ENCODE measurements at regions not wholly inside any gene's neighbourhood (a gene's known extent, or its start where the extent isn't known, plus 50 kb on each side); places are given as distances from the start of the nearest gene placed in this dataset.
"Not testable (repeated sequence)": the region's sequence is repeated elsewhere in the genome, so short reads cannot be mapped to it uniquely, and the experiment has no call there.

DNA sequence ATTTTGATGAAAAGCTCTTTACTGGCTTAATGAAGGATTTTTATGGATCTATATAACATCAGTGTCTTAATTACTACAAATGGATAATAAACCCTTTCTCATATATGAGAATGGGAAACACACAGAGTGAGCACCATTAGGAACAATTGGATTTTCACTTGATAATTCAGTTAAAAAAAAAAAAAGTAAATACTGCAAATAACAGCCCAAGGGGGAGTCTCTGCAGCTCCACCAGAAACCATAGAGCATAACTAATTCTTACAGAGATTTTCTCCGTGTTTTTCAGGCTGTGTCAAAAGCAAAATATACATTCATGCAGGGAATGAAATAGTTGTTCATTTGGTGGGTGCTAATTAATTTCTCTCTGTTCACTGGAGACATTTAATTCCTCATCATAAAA is 125.3 kb downstream of the EBLN2 start:
- no peak for DNase-seq

DNA sequence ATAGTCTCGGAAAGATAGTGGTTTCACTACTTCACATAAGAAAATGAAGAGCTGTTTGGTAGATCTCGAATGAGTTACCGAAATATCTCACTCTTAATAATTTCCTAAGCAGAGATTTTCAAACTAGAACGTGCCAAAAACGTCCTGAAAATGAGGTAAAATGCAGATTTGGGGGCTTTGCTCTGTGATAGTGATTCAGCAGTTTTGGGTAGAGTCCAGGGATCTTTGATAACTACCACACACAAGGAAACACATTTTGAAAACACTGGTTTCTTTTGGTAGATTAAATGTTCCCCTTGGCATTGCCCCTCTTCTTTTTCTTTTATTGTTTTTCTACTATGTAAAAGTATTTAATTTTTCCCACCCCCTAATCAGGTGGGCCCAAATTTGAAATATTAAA is 125.9 kb downstream of the EBLN2 start:
- no peak for DNase-seq

DNA sequence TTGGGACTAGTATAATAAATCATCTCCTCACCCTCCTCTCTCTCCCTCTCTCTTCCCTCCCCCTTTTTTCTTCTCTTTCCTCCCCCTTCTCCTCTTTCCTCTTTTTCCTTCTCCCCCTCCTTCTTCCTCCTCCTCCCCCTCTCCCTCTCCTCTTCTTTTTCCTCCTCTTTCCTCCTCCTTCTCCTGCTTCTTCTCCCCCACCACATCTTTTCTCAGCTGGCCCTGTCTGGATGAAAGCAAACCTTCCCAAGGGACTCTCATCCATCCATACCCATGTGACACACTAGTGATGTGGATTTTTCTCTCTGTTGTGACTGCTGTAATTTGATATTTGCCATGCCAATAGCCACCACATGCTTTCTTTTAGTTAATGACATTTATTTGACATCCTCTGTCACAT is 127.2 kb downstream of the EBLN2 start:
- DNase-seq = no peak

DNA sequence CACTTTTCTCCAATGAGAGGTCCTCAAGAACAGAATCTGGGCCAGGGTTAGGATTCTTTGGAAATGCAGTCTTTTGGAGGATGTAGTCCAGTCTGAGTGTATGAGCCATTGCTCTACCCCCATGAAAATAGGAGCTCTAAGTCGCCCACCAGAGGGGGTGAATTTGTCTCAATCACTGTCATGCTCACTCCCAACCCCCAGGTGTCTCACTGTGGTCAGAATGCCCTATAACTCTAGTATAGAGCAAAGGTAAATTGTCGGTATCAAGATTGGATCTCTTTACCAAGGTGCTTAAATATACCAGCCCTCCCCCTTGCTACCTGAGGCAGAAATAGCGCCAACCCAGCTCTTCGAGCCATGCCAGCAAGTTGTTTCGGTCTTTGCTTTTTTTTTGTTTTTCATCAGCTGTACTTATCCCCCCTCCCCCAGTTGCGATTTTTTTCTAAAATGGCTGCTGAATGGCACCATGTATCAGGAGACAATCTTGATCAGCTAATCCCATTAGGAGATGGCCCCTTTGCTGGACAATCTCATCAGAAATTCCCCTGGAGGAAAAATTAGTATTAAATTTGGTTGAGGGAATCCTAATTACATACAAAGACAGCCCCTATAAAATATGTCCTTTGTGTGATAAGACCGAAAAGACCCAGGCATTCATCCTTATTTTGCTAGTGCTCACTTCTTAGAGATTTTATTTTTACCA is 130.7 kb downstream of the EBLN2 start:
- no peak for DNase-seq

DNA sequence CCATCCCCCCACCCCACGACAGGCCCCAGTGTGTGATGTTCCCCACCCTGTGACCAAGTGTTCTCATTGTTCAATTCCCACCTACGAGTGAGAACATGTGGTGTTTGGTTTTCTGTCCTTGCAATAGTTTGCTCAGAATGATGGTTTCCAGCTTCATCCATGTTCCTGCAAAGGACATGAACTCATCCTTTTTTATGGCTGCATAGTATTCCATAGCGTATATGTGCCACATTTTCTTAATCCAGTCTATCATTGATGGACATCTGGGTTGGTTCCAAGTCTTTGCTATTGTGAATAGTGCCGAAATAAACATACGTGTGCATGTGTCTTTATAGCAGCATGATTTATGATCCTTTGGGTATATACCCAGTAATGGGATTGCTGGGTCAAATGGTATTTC is 132.5 kb downstream of the EBLN2 start:
- DNase-seq = not testable (repeated sequence)

DNA sequence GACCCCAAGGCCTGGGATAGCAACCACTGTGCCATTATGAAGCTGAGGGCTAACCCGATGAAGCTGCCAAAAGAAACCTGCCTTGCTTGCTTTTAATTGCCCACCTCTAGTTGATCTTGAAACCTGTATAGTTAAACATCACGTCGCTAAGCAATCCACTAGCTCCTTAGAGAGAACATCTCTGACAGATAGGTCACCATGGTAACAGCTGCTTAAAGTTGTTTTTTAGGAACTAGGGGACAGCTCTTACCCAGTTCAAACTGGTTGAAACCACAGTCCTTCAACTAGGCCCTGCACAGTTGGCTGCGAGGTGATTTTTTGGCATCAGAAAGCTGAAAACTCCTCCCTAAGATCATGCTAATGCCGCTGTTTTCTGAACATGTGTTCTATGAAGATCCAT is 135.7 kb downstream of the EBLN2 start:
- DNase-seq = no peak

DNA sequence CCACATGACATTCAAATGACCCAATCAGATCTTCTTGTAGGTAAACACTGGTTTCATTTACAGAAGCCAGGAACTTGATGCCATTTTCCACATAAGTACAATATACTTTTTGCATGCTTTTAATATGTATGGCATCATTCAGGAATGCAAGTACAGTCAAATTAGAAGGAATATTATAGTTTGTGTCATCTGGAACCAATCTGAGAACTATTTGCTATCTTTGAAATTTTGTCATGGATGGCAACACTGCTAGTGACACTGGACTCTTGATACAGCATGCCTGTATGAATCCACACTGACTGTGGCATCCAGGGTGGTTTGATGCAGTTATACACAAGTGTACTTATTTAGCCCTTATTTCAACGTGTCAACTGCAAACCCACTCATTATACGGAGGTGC is 141.6 kb downstream of the EBLN2 start:
- DNase-seq = no peak

DNA sequence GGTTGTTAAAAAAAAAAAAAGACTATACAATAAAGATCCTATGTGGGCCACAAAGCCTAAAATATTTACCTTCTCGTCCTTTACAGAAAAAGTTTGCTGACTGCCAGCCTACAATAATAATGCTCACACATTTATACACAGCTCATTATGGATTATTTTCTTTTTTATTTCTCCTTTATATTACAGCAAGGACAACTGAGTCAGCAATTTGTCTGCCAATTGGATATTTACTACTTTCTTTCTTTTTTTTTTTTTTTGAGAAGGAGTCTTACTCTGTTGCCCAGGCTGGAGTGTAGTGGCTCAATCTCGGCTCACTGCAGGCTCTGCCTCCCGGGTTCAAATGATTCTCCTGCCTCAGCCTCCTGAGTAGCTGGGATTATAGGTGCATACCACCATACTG is 142.2 kb downstream of the EBLN2 start:
- DNase-seq = no peak

DNA sequence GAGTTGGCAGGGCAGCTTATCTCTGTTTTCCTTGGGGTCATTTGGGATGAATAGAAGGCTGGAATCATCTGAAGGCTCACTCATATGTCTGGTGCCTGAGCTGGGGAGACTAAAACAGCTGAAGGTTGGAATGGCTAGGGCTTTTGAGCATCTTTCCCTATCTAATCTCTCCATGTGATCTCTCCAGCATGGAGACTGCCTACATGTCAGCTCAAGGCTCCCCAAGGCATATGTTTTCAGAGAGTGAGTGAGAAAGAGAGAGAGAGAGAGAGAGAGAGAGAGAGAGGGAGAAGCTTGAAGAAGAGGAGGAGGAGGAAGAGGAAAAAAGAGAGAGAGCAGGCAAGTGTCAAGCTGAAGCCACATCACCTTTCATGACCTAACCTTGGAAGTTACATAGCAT is 143.4 kb downstream of the EBLN2 start:
- DNase-seq = no peak

DNA sequence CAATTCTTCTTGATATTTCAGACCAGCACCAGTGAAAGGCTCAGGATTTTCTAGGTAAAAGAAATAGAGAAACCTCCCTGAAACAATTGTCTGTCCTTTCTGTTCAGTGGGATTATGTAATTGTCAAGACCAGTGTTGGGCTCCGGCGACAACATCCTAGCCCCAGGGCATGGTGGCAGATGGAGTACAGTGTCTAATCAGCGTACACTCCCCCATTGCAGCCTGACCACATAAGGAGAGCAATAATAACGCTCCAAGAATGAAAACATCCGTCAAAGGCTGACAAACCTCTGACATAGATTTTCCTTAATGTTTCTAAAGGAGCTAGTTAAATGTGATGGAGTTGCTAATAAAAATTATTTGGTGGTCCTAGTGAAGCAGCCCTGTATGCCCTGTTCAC is 144.6 kb downstream of the EBLN2 start:
- peak; percentile 75 for DNase-seq

DNA sequence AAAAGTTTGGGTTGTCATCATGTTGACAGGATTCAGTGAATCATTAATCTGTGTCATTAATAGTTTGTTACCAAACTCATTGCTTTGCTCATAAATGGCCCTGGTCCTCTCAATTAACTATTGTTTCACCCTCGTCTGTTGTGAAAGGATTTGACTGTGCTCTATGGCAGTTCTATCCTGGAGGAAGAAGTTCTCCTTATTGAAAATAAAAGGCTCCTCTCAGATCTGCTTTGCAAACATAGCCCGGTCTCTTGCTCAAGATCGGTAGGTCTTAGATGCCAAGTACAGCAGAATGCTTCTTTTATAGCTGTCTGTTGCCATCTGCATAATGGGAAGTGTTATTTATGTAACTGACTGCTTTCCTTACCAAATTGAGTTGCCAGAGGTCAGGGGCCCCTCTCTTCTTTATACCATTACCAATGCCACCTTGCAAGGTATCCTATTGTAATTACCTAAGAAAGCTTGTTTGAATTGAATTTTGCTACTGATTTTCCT is 146.5 kb downstream of the EBLN2 start:
- no peak for DNase-seq

DNA sequence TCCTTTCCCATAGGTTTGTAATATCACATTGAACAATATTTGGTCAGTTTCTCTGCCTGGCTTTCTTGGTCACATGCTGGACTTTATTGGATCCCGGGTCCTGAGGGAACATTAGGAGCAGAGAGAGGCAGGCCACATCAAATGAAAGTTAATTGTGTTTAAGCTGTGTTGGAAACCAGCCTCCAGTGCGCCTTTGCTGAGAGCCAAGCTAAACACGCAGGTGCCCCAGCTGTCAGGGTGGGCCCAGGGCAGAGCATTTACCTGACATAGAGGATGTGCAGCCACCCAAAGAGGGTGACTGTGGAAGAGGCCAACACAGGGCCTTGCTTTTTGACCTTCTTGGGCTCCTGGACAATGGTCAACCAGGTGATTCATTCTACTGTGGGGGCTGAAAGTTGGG is 149.3 kb downstream of the EBLN2 start:
- DNase-seq = no peak

DNA sequence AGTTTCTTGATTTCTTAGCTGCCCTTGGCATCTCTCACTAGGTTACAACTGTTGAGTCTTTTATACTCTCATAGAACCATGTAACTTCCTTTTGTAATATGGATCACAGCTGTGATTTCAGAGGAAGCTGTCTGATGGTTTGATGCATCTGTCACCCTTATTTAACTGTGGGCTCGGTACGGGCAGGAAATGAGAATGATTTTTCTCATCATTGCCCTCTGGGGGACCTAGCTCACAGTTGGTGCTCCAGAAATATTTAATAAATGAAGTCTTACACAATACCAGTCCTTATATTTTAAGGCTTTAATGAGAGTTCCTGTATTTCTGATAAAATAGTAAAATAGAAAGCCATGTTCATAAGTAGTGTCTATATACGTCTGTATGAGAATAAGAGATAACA is 151.2 kb downstream of the EBLN2 start:
- DNase-seq = no peak

DNA sequence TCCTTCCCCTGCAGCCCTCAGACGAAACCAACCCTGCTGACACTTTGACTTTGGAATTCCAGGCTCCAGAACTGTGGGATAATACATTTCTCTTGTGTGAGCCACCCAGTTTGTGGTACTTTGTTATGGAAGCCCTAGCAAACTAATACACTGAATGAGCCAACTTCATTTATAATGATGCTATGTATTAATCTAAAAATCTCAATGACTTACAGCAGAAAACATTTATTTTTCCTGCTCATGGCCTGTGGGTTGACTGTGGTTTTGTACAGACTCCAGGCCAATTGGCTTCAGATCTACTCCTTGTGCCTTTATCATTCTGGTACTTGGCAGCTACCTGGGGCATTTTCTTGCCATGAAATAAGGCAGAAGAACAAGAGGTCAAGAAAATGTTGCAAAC is 152.4 kb downstream of the EBLN2 start:
- DNase-seq = no peak

DNA sequence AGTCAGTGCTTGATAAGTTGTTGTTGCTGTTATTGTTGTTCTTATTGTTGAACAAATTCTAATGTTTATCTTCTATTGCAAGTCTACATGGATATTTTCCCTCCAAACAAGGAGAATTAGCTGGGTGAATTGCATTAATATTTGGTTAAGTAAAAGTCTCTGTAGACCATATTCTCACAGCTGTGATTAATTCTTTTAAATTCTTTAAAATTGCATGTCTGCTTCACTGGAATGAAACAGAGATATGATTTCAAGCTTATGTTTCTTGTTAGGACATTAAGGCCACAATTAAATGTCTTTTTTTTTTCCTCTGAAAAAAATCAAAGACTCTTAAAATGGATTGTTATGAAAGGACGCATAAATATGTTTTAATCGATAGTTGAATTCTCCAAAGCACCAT is 153.4 kb downstream of the EBLN2 start:
- DNase-seq = no peak

DNA sequence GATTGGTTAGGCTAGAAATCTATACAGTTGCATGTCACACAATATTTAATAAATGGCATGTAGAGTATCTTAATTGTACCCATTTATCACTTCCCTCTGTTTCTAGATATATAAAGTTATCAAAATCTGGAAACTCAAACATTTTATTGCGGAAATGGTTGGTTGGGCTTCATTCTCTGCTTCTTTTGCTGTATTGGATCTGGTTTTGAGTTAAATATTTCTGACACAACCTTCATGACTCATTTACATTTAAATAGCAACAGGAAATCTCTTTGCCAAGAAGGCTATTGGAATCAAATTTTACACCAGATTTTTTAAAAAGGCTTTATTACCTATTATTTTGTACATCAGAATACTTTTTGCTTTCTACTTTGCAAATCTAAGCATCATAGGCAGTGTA is 153.8 kb downstream of the EBLN2 start:
- DNase-seq = no peak

DNA sequence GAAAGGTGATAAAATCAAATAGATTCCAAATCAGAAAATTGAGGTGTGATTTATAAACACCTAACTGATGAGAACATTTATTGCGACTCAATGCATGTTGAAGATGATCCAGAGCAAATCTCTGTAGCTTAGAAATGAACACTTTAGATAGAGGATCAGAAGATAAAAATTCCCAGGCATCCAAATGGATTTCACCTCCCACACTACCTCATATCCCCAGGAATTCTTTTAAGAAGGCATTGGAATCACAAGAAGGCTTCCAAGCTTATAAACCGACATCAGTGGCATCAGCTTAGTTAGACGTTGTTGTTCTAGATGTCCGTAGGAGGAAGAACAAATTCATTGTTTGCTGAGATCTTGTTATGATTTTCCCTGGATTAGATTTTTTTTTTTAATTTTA is 154.4 kb downstream of the EBLN2 start:
- no peak for DNase-seq

DNA sequence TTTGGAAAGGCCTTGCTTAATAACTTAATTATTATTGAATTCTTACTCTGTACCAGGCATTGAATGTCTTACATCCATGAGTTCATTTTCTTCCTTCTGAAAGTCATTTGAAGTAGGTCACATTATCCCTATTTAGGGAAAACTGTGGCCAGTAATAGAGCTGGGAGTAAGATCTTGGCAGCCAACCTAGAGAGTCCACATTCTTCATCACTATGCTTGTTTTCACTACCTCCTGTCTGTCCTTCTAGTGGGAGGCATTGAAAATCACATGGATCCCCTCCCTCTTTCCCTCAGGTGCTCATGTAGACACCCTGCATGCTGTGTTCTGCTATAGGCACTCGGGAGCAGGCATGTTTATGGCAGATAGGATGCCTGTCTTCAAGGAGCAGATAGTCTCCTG is 154.9 kb downstream of the EBLN2 start:
- DNase-seq = no peak

DNA sequence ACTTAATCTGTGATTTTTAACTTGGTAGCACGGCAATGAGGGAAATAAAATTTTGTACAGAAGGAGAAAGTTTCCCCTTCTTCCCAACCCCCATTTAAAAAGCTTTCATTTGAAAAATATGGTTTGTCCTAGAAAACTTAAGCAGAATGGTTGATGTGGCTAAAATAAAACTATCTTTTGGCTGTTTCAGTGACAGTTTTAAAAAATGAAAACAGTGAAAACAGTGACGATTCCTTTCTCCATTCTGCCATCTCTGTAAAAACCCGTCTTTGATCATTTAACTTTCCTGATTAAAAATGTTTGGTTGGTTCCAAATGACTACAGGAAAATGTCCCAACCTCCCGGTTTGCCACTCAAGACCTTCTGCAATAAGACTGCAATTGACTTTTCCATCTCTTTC is 160.7 kb downstream of the EBLN2 start:
- DNase-seq = no peak

DNA sequence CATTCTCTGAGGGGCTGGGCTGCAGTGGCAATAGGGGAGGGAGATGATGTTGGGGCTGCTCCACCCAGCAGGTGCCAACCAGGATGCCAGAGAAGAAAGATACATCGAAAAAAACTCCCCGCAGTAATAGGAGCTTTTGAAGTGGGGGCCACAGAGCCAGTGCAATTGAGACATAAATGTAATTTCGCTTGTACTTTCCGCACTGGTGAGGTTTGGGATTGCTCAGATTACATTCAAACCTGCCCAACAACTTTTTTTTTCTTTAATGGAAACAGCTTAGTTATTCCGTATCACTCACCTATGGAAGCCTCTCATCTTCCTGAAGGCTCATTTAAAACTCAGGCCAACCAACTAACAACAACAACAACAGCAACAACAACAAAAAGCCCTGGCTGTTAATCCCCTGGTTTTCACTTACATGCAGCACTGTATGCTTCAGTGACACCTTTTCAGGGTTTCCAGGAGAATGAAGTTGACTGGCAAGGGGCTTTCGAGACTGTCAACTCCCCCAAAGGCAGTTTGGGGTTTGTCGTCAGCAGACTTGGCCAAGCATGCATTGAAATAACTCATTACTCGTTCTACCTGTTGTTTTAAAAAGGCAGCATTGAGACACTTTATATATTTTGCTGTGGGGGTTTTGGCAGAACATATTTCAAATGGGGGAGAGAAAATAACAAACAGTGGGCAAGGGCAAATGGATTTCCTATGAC is 163.8 kb downstream of the EBLN2 start:
- no peak for DNase-seq

DNA sequence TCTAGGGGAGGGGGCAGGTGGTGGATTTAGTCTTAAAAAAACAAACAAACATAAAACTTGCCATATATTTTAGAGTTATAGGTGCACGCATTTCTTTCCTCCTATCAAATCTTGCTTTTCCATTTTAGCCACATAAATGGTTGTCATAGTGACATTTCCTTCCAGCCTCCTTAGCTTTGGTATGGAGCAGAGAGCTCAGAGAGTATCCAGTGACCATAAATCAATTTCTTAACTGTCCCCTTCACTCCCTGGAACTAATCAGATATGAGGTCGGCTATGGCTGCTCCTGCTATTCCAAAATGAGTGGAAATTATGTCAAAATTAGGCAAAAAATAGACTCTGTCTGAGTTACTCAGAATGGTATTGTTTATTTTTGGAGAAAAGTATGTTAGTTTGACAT is 164.5 kb downstream of the EBLN2 start:
- no peak for DNase-seq

DNA sequence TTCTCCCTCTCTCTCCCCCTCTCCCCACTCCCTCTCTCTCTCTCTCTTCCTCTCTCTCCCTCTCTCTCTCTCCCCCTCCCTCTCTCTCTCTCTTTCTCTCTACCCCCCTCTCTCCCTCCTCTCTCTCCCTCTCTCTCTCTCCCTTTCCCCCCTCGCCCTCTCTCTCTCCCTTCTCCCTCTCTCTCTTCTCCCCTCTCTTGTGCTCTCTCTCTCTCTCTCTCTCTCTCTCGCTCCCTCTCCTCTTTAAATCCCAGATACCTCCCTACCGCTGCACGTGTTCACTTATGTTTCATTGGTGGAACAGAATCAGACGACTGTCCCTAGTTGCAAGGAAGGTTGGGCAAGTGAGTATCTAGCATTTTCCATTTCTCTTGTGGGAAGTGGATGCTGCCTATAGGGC is 166.5 kb downstream of the EBLN2 start:
- no peak for DNase-seq

DNA sequence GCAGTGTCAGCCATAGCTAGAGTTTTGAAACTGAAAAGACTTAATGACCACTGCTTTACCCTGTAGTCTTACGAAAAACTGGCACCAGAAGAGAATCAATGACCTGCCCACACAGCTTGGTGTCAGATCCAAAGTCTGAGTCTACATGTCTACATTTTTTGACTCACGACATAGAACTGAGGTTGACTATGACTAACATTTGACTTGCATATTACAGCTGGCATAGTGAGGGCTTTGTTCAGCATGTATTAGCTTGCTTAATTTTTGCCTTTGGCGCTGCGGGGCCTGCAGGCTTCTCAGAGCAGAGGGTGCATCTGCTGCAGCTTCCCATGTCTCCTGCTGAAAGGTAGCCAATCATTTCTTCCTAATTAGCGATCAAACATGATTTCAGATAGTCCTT is 167.0 kb downstream of the EBLN2 start:
- no peak for DNase-seq

DNA sequence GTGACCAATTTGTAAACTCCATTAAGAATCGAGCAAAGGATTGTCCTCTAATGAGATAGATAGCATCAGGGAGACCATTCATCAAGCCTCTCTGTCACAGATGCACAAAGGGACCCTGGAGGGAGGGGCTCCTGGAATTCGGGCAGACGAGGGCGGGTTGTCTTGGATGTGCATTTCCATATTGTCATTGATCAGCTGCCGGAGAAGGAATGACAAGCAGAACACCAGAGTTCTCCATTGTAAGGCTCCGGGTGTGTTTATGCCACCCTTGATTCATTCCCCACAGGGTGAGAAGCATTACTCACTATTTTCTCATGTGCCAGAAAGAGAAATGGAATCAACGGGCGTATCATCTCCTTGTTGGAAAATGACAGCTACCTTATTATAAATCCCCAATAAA is 167.5 kb downstream of the EBLN2 start:
- no peak for DNase-seq
